Transverse colon (tissue), 4 donors: ENCODE measurements at regions not wholly inside any gene's neighbourhood (a gene's known extent, or its start where the extent isn't known, plus 50 kb on each side); places are given as distances from the start of the nearest gene placed in this dataset.

Experiments used
- DNase-seq: peaks from one replicate; pipeline ENCODE4 v3.0.0-alpha.2; 2019
- H3K27ac ChIP-seq, 4 donors: fragments of 200-600 bp; sonication (generic); 2 replicates each; pipeline ENCODE4 v1.5.1; 2016 to 2018; ENCODE audit warnings: inconsistent platforms in 4 of 4
- H3K27me3 ChIP-seq: fragments of 200-600 bp; sonication (generic); 2 replicates; pipeline ENCODE4 v1.5.1; 2017; ENCODE audit warnings: inconsistent platforms
- H3K36me3 ChIP-seq, 4 donors: fragments of 200-600 bp; sonication (generic); 2 replicates each; pipeline ENCODE4 v1.5.1; 2017 to 2019; ENCODE audit warnings: inconsistent platforms in 4 of 4
- H3K4me1 ChIP-seq, 4 donors: fragments of 200-600 bp; sonication (generic); 2 replicates each; pipeline ENCODE4 v1.5.1; 2017 to 2020; ENCODE audit warnings: inconsistent platforms in 4 of 4
- H3K4me3 ChIP-seq, 4 donors: fragments of 200-600 bp; sonication (generic); 1 replicate in 1 of 4; 2 replicates in 3 of 4; pipeline versions ENCODE4 v1.5.1 to v1.6.1; 2017 to 2019; ENCODE audit warnings: inconsistent platforms in 4 of 4
- H3K9me3 ChIP-seq, 2 donors: fragments of 200-600 bp; sonication (generic); 2 replicates each; pipeline ENCODE4 v1.5.1; 2017 to 2019; ENCODE audit warnings: inconsistent platforms in 2 of 2
- CTCF ChIP-seq, 5 experiments: fragments of 200-600 bp in 3 of 5; fragments of 450-650 bp in 2 of 5; sonication (generic) in 3 of 5; IDR thresholded peaks; 1 replicate in 2 of 5; 2 replicates in 3 of 5; pipeline ENCODE4 v1.5.1; 2016 to 2017; ENCODE audit warnings: antibody characterized with exemption in 5 of 5, inconsistent platforms in 3 of 5, mild to moderate bottlenecking in 2 of 5, moderate library complexity in 1 of 5
- EP300 ChIP-seq: sonication (generic); formaldehyde crosslinking; IDR thresholded peaks from one replicate; pipeline ENCODE4 v1.6.1; 2017; ENCODE audit warnings: antibody characterized with exemption, low read depth
- POLR2A ChIP-seq: fragments of 450-650 bp; IDR thresholded peaks from one replicate; pipeline ENCODE4 v1.6.1; 2016; ENCODE audit warnings: antibody characterized with exemption, mild to moderate bottlenecking, moderate library complexity
- POLR2AphosphoS5 ChIP-seq, 3 donors: sonication (generic); formaldehyde crosslinking; IDR thresholded peaks; one replicate each; pipeline ENCODE4 v1.6.1; 2016; ENCODE audit warnings: antibody characterized with exemption in 3 of 3
- WGBS, 2 donors: methylation state at CpG; one replicate each; pipeline ENCODE4 v1.1.5; 2018; ENCODE audit warnings: low coverage in 1 of 2; 5-methylcytosine and 5-hydroxymethylcytosine counted together
- in situ Hi-C, 4 donors: fragments of 200-750 bp; cut with MboI; loops; one replicate each; pipeline versions ENCODE4 v1.15.0 to v1.15.1; 2017; ENCODE audit warnings: low sequenced_read_pairs in 3 of 4, low pct_ligation_motif_present in 1 of 4, low pct_unique_long_range_greater_than_20kb in 1 of 4
- intact Hi-C: fragments of 100-400 bp; cut with DNase I; formaldehyde crosslinking; loops from one replicate; pipeline ENCODE4 v1.15.1; 2023; ENCODE audit warnings: low total_unique reads

GRCh38 chr12:43261701-43262100 is 290.3 kb downstream of the ADAMTS20 start:
- intact Hi-C loops (no loop called here), in situ Hi-C loops (no loop called here)
- Histone ChIP-seq H3K27ac (no peak overlapping the region), H3K4me1 (no peaks in the 10 kb centered on the region), H3K9me3 (no peaks in the 10 kb centered on the region), H3K4me3 (no peak overlapping the region), H3K36me3 (no peaks in the 10 kb centered on the region), H3K27me3 (no peaks in the 10 kb centered on the region)
- WGBS, 2 donors, result 52 to 67% methylated on average over 1 of the region's 1 CpG
- TF ChIP-seq CTCF (IDR thresholded peaks at IDR 0.05) (no peak), EP300 (no peak), POLR2AphosphoS5 (IDR thresholded peaks at IDR 0.05) (no peak), POLR2A (no peak)
- DNase-seq, result no peak

- H3K27me3 ChIP-seq, result no peaks in the 10 kb centered on the region
- DNase-seq, result no peak
- TF ChIP-seq POLR2AphosphoS5 (IDR thresholded peaks at IDR 0.05) (no peak), CTCF (IDR thresholded peaks at IDR 0.05) (no peak), EP300 (no peak), POLR2A (no peak)
- H3K9me3 ChIP-seq, result no peaks in the 10 kb centered on the region
- no peaks in the 10 kb centered on the region for H3K4me1 ChIP-seq
- intact Hi-C loops (no loop called here), in situ Hi-C loops (no loop called here)
- H3K36me3 ChIP-seq, result no peaks in the 10 kb centered on the region
- H3K27ac ChIP-seq, result no peak overlapping the region
- no peak overlapping the region for H3K4me3 ChIP-seq
Observed at GRCh38 chr12:43255522-43256111, 296.4 kb downstream of the ADAMTS20 start.

GRCh38 chr12:43252585-43252984 is 299.4 kb downstream of the ADAMTS20 start:
- TF ChIP-seq CTCF (IDR thresholded peaks at IDR 0.05), result no peak
- TF ChIP-seq POLR2A, result no peak
- TF ChIP-seq EP300, result no peak
- TF ChIP-seq POLR2AphosphoS5 (IDR thresholded peaks at IDR 0.05), result no peak
- Histone ChIP-seq H3K4me3 (no peak overlapping the region), H3K27me3 (no peaks in the 10 kb centered on the region), H3K36me3 (no peaks in the 10 kb centered on the region), H3K4me1 (no peaks in the 10 kb centered on the region), H3K27ac (no peak overlapping the region), H3K9me3 (no peaks in the 10 kb centered on the region)
- 84 to 93% methylated on average over 1 of the region's 1 CpG for WGBS, 2 donors
- no peak for DNase-seq
- in situ Hi-C loops, result no loop called here
- intact Hi-C loops, result no loop called here

GRCh38 chr12:43245947-43246346 is 306.1 kb downstream of the ADAMTS20 start:
- in situ Hi-C loops, result no loop called here
- intact Hi-C loops, result no loop called here
- Histone ChIP-seq H3K4me1 (no peaks in the 10 kb centered on the region), H3K27ac (no peak overlapping the region), H3K27me3 (no peaks in the 10 kb centered on the region), H3K36me3 (no peaks in the 10 kb centered on the region), H3K9me3 (no peaks in the 10 kb centered on the region), H3K4me3 (no peak overlapping the region)
- no peak for TF ChIP-seq POLR2A
- no peak for TF ChIP-seq EP300
- no peak for TF ChIP-seq POLR2AphosphoS5 (IDR thresholded peaks at IDR 0.05)
- TF ChIP-seq CTCF (IDR thresholded peaks at IDR 0.05), result no peak
- 77 to 88% methylated on average over 3 of the region's 3 CpGs for WGBS, 2 donors
- no peak for DNase-seq
